GM19452 (cell line): ENCODE measurements at regions not wholly inside any gene's neighbourhood (a gene's known extent, or its start where the extent isn't known, plus 50 kb on each side); places are given as distances from the start of the nearest gene placed in this dataset.
"Not testable (repeated sequence)": the region's sequence is repeated elsewhere in the genome, so short reads cannot be mapped to it uniquely, and the experiment has no call there.

Experiments used
- ATAC-seq: cut with Tn5 transposase; IDR thresholded peaks from one replicate; pipeline ENCODE4 v1.9.1; 2021; ENCODE audit not compliant: unreplicated experiment

- ATAC-seq, result no peak
These were observed 50.7 kb upstream of the C12orf71 start for GRCh38 chr12:27133022-27133590.

GRCh38 chr12:27140478-27140969 lies 58.1 kb upstream of the C12orf71 start:
- no peak for ATAC-seq

GRCh38 chr12:27142101-27142721 lies 59.8 kb upstream of the C12orf71 start:
- no peak for ATAC-seq

GRCh38 chr12:27143256-27144069 lies 61.1 kb upstream of the C12orf71 start:
- no peak for ATAC-seq

GRCh38 chr12:27145725-27146124 lies 63.3 kb upstream of the C12orf71 start:
- ATAC-seq, result peak; percentile 46

- no peak for ATAC-seq
These were observed 66.0 kb upstream of the C12orf71 start for GRCh38 chr12:27148373-27148772.

- no peak for ATAC-seq
These were observed 66.4 kb upstream of the C12orf71 start for GRCh38 chr12:27148791-27149190.

GRCh38 chr12:27151479-27151878 lies 69.1 kb upstream of the C12orf71 start:
- no peak for ATAC-seq

- ATAC-seq, result no peak
These were observed 75.9 kb upstream of the C12orf71 start for GRCh38 chr12:27158297-27158696.

GRCh38 chr12:27161458-27162228 lies 79.3 kb upstream of the C12orf71 start:
- peak; percentile 63 for ATAC-seq

- no peak for ATAC-seq
These were observed 79.8 kb upstream of the C12orf71 start for GRCh38 chr12:27162229-27162537.

- ATAC-seq, result no peak
These were observed 80.8 kb upstream of the C12orf71 start for GRCh38 chr12:27163048-27163715.

GRCh38 chr12:27163894-27164293 lies 80.2 kb upstream of the STK38L start:
- no peak for ATAC-seq

GRCh38 chr12:27164330-27165040 lies 79.6 kb upstream of the STK38L start:
- no peak for ATAC-seq

- ATAC-seq, result not testable (repeated sequence)
These were observed 78.1 kb upstream of the STK38L start for GRCh38 chr12:27165958-27166357.

GRCh38 chr12:27171494-27171893 lies 72.6 kb upstream of the STK38L start:
- ATAC-seq, result not testable (repeated sequence)

- ATAC-seq, result no peak
These were observed 67.3 kb upstream of the STK38L start for GRCh38 chr12:27176765-27177164.

- ATAC-seq, result no peak
These were observed 66.4 kb upstream of the STK38L start for GRCh38 chr12:27177706-27178105.

- no peak for ATAC-seq
These were observed 65.8 kb upstream of the STK38L start for GRCh38 chr12:27178255-27178654.

GRCh38 chr12:27178723-27179399 lies 65.2 kb upstream of the STK38L start:
- ATAC-seq, result no peak
